HEK293 (cell line): ENCODE measurements at regions not wholly inside any gene's neighbourhood (a gene's known extent, or its start where the extent isn't known, plus 50 kb on each side); places are given as distances from the start of the nearest gene placed in this dataset.

ENCODE experiments used
- CTCF ChIA-PET: fragments of 350-600 bp; formaldehyde crosslinking; extraction: SDS; loops from one replicate; lab custom pipeline; 2021; ENCODE audit warnings: antibody characterized with exemption; lab: Yijun Ruan, JAX
- POLR2A ChIA-PET: fragments of 300-600 bp; formaldehyde crosslinking; extraction: SDS; loops from one replicate; lab custom pipeline; 2020; ENCODE audit warnings: antibody characterized with exemption, inconsistent platforms; lab: Yijun Ruan, JAX
- H3K27ac ChIP-seq: fragments of 200-500 bp; sonication (Bioruptor generic); 2 replicates; pipeline ENCODE4 v1.5.1; 2014; ENCODE audit warnings: low read depth, low read length, control low read depth, inconsistent platforms; ENCODE audit errors: extremely low read depth
- H3K36me3 ChIP-seq, 2 experiments: fragments of 200-500 bp in 1 of 2; sonication (Bioruptor generic) in 1 of 2; 1 replicate in 1 of 2; 2 replicates in 1 of 2; pipeline ENCODE4 v1.5.1; 2014 to 2017; ENCODE audit warnings: inconsistent platforms in 2 of 2, low read length in 2 of 2; ENCODE audit not compliant: control insufficient read depth in 2 of 2, insufficient read depth in 1 of 2
- H3K4me1 ChIP-seq: fragments of 200-500 bp; sonication (Bioruptor generic); 2 replicates; pipeline ENCODE4 v1.5.1; 2014; ENCODE audit warnings: mild to moderate bottlenecking, low read length, inconsistent platforms; ENCODE audit not compliant: control insufficient read depth, insufficient read depth
- H3K4me3 ChIP-seq: 2 replicates; pipeline ENCODE4 v1.5.1; 2011; ENCODE audit warnings: low read depth, mild to moderate bottlenecking, control low read depth, low read length, moderate library complexity
- H3K9me3 ChIP-seq: fragments of 200-500 bp; sonication (Bioruptor generic); 2 replicates; pipeline ENCODE4 v1.5.1; 2014; ENCODE audit warnings: low read depth, low read length, inconsistent platforms; ENCODE audit not compliant: control insufficient read depth, insufficient read depth
- BCL11B ChIP-seq: fragments of 450-650 bp; formaldehyde crosslinking; IDR thresholded peaks from 2 replicates; pipeline ENCODE4 v1.5.1; 2016; ENCODE audit warnings: low read depth, missing biosample characterization, missing genetic modification characterization
- GFI1B ChIP-seq: fragments of 450-650 bp; formaldehyde crosslinking; IDR thresholded peaks from 2 replicates; pipeline ENCODE4 v1.5.1; 2016; ENCODE audit warnings: missing biosample characterization, missing genetic modification characterization
- GLI2 ChIP-seq: fragments of 450-650 bp; formaldehyde crosslinking; IDR thresholded peaks from 2 replicates; pipeline ENCODE4; 2017; ENCODE audit warnings: missing biosample characterization, missing genetic modification characterization, low read depth, borderline replicate concordance
- HOXD13 ChIP-seq: sonication (generic); formaldehyde crosslinking; IDR thresholded peaks from 2 replicates; pipeline ENCODE4 v1.8.0; 2022; ENCODE audit warnings: missing genetic modification reagents, borderline replicate concordance
- KLF7 ChIP-seq: fragments of 450-650 bp; formaldehyde crosslinking; IDR thresholded peaks from 2 replicates; pipeline ENCODE4 v1.5.1; 2016; ENCODE audit warnings: missing biosample characterization, missing genetic modification characterization, borderline replicate concordance
- KLF8 ChIP-seq: fragments of 450-650 bp; formaldehyde crosslinking; IDR thresholded peaks from 2 replicates; pipeline ENCODE4 v1.5.1; 2016; ENCODE audit warnings: missing biosample characterization, missing genetic modification characterization
- MEIS1 ChIP-seq: sonication (generic); formaldehyde crosslinking; IDR thresholded peaks from 2 replicates; pipeline ENCODE4 v1.8.1; 2022; ENCODE audit warnings: missing genetic modification reagents, mild to moderate bottlenecking, borderline replicate concordance
- SP3 ChIP-seq: fragments of 450-650 bp; formaldehyde crosslinking; IDR thresholded peaks from 2 replicates; pipeline ENCODE4 v1.5.1; 2016; ENCODE audit warnings: missing biosample characterization, missing genetic modification characterization
- TRIM28 ChIP-seq: IDR thresholded peaks from 2 replicates; pipeline ENCODE4 v1.6.1; 2011; ENCODE audit warnings: low read length, control low read depth, borderline replicate concordance
- ZBTB48 ChIP-seq: fragments of 450-650 bp; formaldehyde crosslinking; IDR thresholded peaks from 2 replicates; pipeline ENCODE4 v1.5.1; 2016; ENCODE audit warnings: missing biosample characterization, missing genetic modification characterization
- ZNF132 ChIP-seq: fragments of 450-650 bp; formaldehyde crosslinking; IDR thresholded peaks from 2 replicates; pipeline ENCODE4 v1.5.1; 2017; ENCODE audit warnings: missing biosample characterization, missing genetic modification characterization, borderline replicate concordance
- ZNF146 ChIP-seq: fragments of 450-650 bp; formaldehyde crosslinking; IDR thresholded peaks from 2 replicates; pipeline ENCODE4 v1.5.1; 2016; ENCODE audit warnings: missing biosample characterization, missing genetic modification characterization
- ZNF223 ChIP-seq: fragments of 450-650 bp; formaldehyde crosslinking; IDR thresholded peaks from 2 replicates; pipeline ENCODE4 v1.5.1; 2016; ENCODE audit warnings: missing biosample characterization, missing genetic modification characterization
- ZNF302 ChIP-seq: fragments of 450-650 bp; formaldehyde crosslinking; IDR thresholded peaks from 2 replicates; pipeline ENCODE4 v1.5.1; 2016; ENCODE audit warnings: missing biosample characterization, missing genetic modification characterization, low read depth
- ZNF391 ChIP-seq: fragments of 450-650 bp; formaldehyde crosslinking; IDR thresholded peaks from 2 replicates; pipeline ENCODE4 v1.5.1; 2016; ENCODE audit warnings: low read depth, missing biosample characterization, missing genetic modification characterization, borderline replicate concordance
- ZNF394 ChIP-seq: fragments of 450-650 bp; formaldehyde crosslinking; IDR thresholded peaks from 2 replicates; pipeline ENCODE4 v1.5.1; 2016; ENCODE audit warnings: missing biosample characterization, missing genetic modification characterization, mild to moderate bottlenecking, moderate library complexity, borderline replicate concordance
- ZNF426 ChIP-seq: fragments of 450-650 bp; formaldehyde crosslinking; IDR thresholded peaks from 2 replicates; pipeline ENCODE4 v1.5.1; 2017; ENCODE audit warnings: missing biosample characterization, missing genetic modification characterization, mild to moderate bottlenecking, inconsistent platforms, moderate library complexity
- ZNF561 ChIP-seq: fragments of 450-650 bp; IDR thresholded peaks from 2 replicates; pipeline ENCODE4 v1.5.1; 2018; ENCODE audit warnings: missing biosample characterization, missing genetic modification characterization, borderline replicate concordance
- ZNF596 ChIP-seq: fragments of 450-650 bp; IDR thresholded peaks from 2 replicates; pipeline ENCODE4 v1.5.0; 2018; ENCODE audit warnings: missing biosample characterization, mild to moderate bottlenecking, missing genetic modification characterization, moderate library complexity
- ZNF624 ChIP-seq: fragments of 450-650 bp; formaldehyde crosslinking; IDR thresholded peaks from 2 replicates; pipeline ENCODE4 v1.5.1; 2017; ENCODE audit warnings: missing biosample characterization, missing genetic modification characterization
- ZNF654 ChIP-seq: fragments of 450-650 bp; formaldehyde crosslinking; IDR thresholded peaks from 2 replicates; pipeline ENCODE4 v1.5.1; 2016; ENCODE audit warnings: low read depth, missing biosample characterization, missing genetic modification characterization
- ZNF660 ChIP-seq: fragments of 450-650 bp; IDR thresholded peaks from 2 replicates; pipeline ENCODE4 v1.5.1; 2018; ENCODE audit warnings: missing biosample characterization, mild to moderate bottlenecking, missing genetic modification characterization
- ZNF843 ChIP-seq: fragments of 450-650 bp; formaldehyde crosslinking; IDR thresholded peaks from 2 replicates; pipeline ENCODE4 v1.5.1; 2016; ENCODE audit warnings: missing biosample characterization, missing genetic modification characterization
- TF ChIP-seq, protein P1 (sequence below): fragments of 450-650 bp; formaldehyde crosslinking; IDR thresholded peaks from 2 replicates; pipeline ENCODE4 v1.5.1; 2016; ENCODE audit warnings: missing biosample characterization, missing genetic modification characterization
- TF ChIP-seq, protein P2 (sequence below): fragments of 450-650 bp; formaldehyde crosslinking; IDR thresholded peaks from 2 replicates; pipeline ENCODE4 v1.5.1; 2017; ENCODE audit warnings: missing biosample characterization, missing genetic modification characterization
- TF ChIP-seq, protein P3 (sequence below): fragments of 450-650 bp; formaldehyde crosslinking; IDR thresholded peaks from 2 replicates; pipeline ENCODE4 v1.5.1; 2016; ENCODE audit warnings: missing biosample characterization, missing genetic modification characterization, low read depth
- TF ChIP-seq, protein P4 (sequence below): fragments of 450-650 bp; formaldehyde crosslinking; IDR thresholded peaks from 2 replicates; pipeline ENCODE4 v1.5.1; 2016; ENCODE audit warnings: missing biosample characterization, missing genetic modification characterization
- TF ChIP-seq, protein P5 (sequence below): fragments of 450-650 bp; formaldehyde crosslinking; IDR thresholded peaks from 2 replicates; pipeline ENCODE4 v1.5.1; 2016; ENCODE audit warnings: missing biosample characterization, missing genetic modification characterization

DNA sequence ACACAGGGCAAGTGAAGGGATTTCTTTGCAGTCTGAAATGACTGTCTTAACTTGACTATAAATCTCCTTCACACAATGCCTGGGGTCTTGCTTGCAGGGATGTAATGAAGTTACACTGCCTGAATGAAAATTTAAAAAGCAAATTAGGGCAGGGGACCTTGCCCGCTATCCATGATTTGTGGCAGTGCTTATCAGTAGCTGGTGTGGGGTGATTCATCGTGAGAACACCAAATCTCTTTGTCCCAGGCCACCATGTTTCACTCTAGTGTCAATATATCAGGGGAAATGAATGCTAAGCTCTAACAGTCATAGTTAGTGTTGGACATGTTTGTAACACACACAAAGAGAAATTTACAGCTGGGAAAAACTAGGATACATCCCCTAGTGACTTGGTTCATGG is 713.7 kb upstream of the EPHA7 start (continued):
- TF ChIP-seq, protein P1, sequence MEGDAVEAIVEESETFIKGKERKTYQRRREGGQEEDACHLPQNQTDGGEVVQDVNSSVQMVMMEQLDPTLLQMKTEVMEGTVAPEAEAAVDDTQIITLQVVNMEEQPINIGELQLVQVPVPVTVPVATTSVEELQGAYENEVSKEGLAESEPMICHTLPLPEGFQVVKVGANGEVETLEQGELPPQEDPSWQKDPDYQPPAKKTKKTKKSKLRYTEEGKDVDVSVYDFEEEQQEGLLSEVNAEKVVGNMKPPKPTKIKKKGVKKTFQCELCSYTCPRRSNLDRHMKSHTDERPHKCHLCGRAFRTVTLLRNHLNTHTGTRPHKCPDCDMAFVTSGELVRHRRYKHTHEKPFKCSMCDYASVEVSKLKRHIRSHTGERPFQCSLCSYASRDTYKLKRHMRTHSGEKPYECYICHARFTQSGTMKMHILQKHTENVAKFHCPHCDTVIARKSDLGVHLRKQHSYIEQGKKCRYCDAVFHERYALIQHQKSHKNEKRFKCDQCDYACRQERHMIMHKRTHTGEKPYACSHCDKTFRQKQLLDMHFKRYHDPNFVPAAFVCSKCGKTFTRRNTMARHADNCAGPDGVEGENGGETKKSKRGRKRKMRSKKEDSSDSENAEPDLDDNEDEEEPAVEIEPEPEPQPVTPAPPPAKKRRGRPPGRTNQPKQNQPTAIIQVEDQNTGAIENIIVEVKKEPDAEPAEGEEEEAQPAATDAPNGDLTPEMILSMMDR (tag by site-specific recombination) = no peak

DNA sequence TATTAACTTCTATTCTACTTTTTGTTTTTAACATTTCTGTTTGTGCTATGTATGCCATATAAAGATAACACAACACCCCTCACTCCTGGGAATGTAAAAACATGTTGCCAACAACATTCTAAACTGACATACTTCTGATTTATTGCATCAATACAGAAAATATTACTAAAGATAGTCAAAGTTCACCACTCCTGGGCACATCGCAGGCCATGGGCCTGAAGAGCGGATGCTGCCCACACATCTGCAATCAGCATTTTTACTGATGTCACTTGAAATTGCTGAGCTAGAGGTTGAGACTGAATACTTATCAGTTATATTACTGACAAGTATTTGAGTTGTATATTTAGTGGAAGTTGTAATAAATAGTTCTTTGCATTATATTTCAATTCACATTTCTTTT is 711.9 kb upstream of the EPHA7 start:
- H3K4me3 ChIP-seq = no peak overlapping the region
- CTCF ChIA-PET = no interaction called here

DNA sequence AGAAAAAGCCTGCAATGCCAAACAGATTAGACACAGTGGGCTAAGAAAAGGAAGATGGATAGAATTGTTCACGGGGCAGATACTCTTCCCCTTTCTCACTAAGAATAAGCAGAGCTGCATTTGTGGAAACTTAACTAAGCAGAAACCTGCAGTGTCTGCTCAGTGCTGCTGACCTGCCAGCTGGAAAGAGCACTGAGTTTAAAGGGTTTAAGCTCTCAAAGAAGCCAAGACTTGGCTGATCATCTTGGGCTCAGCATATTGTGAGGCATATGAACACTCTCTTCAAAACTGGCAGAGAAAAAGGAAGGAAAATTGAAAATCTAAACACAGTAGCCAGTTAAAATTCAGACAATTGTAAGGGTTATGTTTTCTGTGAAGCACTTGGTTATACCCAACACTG is 711.1 kb upstream of the EPHA7 start:
- no peaks in the 10 kb centered on the region for H3K4me1 ChIP-seq
- POLR2A ChIA-PET = no interaction called here
- no peaks in the 10 kb centered on the region for H3K9me3 ChIP-seq
- H3K27ac ChIP-seq = no peak overlapping the region
- no peaks in the 10 kb centered on the region for H3K36me3 ChIP-seq
- H3K4me3 ChIP-seq = no peak overlapping the region
- TF ChIP-seq ZNF146 = no peak
- TF ChIP-seq, protein P2, sequence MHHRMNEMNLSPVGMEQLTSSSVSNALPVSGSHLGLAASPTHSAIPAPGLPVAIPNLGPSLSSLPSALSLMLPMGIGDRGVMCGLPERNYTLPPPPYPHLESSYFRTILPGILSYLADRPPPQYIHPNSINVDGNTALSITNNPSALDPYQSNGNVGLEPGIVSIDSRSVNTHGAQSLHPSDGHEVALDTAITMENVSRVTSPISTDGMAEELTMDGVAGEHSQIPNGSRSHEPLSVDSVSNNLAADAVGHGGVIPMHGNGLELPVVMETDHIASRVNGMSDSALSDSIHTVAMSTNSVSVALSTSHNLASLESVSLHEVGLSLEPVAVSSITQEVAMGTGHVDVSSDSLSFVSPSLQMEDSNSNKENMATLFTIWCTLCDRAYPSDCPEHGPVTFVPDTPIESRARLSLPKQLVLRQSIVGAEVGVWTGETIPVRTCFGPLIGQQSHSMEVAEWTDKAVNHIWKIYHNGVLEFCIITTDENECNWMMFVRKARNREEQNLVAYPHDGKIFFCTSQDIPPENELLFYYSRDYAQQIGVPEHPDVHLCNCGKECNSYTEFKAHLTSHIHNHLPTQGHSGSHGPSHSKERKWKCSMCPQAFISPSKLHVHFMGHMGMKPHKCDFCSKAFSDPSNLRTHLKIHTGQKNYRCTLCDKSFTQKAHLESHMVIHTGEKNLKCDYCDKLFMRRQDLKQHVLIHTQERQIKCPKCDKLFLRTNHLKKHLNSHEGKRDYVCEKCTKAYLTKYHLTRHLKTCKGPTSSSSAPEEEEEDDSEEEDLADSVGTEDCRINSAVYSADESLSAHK = no peak
- TF ChIP-seq GFI1B (tag by site-specific recombination) = no peak
- TF ChIP-seq, protein P3, sequence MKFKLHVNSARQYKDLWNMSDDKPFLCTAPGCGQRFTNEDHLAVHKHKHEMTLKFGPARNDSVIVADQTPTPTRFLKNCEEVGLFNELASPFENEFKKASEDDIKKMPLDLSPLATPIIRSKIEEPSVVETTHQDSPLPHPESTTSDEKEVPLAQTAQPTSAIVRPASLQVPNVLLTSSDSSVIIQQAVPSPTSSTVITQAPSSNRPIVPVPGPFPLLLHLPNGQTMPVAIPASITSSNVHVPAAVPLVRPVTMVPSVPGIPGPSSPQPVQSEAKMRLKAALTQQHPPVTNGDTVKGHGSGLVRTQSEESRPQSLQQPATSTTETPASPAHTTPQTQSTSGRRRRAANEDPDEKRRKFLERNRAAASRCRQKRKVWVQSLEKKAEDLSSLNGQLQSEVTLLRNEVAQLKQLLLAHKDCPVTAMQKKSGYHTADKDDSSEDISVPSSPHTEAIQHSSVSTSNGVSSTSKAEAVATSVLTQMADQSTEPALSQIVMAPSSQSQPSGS = no peak
- TF ChIP-seq GLI2 (tag by site-specific recombination) = no peak
- TF ChIP-seq ZNF624 (tag by site-specific recombination) = no peak
- no peak for TF ChIP-seq ZNF596 (tag by site-specific recombination)
- no peak for TF ChIP-seq ZNF391 (tag by site-specific recombination)
- no peak for TF ChIP-seq ZNF302 (tag by site-specific recombination)
- TF ChIP-seq, protein P4, sequence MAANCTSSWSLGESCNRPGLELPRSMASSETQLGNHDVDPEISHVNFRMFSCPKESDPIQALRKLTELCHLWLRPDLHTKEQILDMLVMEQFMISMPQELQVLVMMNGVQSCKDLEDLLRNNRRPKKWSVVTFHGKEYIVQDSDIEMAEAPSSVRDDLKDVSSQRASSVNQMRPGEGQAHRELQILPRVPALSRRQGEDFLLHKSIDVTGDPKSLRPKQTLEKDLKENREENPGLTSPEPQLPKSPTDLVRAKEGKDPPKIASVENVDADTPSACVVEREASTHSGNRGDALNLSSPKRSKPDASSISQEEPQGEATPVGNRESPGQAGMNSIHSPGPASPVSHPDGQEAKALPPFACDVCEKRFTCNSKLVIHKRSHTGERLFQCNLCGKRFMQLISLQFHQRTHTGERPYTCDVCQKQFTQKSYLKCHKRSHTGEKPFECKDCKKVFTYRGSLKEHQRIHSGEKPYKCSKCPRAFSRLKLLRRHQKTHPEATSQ (tag by site-specific recombination) = no peak
- no peak for TF ChIP-seq MEIS1 (CRISPR knock-in tag)
- TF ChIP-seq ZNF561 (tag by site-specific recombination) = no peak
- TF ChIP-seq HOXD13 = no peak
- TF ChIP-seq ZNF394 (tag by site-specific recombination) = no peak
- TF ChIP-seq, protein P5, sequence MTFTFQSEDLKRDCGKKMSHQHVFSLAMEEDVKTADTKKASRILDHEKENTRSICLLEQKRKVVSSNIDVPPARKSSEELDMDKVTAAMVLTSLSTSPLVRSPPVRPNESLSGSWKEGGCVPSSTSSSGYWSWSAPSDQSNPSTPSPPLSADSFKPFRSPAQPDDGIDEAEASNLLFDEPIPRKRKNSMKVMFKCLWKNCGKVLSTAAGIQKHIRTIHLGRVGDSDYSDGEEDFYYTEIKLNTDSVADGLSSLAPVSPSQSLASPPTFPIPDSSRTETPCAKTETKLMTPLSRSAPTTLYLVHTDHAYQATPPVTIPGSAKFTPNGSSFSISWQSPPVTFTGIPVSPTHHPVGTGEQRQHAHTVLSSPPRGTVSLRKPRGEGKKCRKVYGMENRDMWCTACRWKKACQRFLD (tag by site-specific recombination) = no peak
- TF ChIP-seq ZNF654 (tag by site-specific recombination) = no peak
- no peak for TF ChIP-seq ZBTB48 (tag by site-specific recombination)
- no peak for TF ChIP-seq ZNF223 (tag by site-specific recombination)
- TF ChIP-seq KLF7 (tag by site-specific recombination) = no peak
- no peak for TF ChIP-seq SP3 (tag by site-specific recombination)
- CTCF ChIA-PET = no interaction called here

More for the DNA sequence above, 711.9 kb upstream of the EPHA7 start:
- Histone ChIP-seq H3K27ac (no peak overlapping the region), H3K36me3 (no peaks in the 10 kb centered on the region), H3K9me3 (no peaks in the 10 kb centered on the region), H3K4me1 (no peaks in the 10 kb centered on the region)
- TF ChIP-seq ZNF426 (tag by site-specific recombination) (no peak), ZNF132 (no peak), BCL11B (tag by site-specific recombination) (no peak), ZNF843 (tag by site-specific recombination) (no peak), KLF8 (tag by site-specific recombination) (no peak), ZNF660 (tag by site-specific recombination) (no peak), ZNF561 (tag by site-specific recombination) (no peak), TRIM28 (no peak)
- POLR2A ChIA-PET = no interaction called here
